ENCODE measurements at regions not wholly inside any gene's neighbourhood (a gene's known extent, or its start where the extent isn't known, plus 50 kb on each side); places are given as distances from the start of the nearest gene placed in this dataset.

DNA sequence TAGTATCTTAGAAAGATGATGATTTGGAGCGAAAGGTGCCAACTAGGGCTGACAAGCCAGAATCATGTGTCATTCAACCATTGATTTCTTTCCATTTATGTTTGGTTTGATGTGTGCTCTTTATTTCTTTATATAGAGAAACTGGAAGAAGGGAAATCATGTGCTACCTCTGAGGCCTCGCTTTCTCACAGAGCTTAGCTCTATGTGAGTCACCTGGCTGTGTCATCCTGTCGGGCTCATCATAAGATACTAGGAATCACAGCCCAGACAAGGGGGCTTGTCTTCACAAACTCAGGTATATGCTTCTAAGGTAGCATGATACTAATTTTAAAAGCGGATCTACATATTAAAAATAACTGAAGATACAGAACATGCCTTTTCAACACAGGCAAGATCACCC lies 81.7 kb upstream of the GPM6B start:
- TF ChIP-seq, protein P1, sequence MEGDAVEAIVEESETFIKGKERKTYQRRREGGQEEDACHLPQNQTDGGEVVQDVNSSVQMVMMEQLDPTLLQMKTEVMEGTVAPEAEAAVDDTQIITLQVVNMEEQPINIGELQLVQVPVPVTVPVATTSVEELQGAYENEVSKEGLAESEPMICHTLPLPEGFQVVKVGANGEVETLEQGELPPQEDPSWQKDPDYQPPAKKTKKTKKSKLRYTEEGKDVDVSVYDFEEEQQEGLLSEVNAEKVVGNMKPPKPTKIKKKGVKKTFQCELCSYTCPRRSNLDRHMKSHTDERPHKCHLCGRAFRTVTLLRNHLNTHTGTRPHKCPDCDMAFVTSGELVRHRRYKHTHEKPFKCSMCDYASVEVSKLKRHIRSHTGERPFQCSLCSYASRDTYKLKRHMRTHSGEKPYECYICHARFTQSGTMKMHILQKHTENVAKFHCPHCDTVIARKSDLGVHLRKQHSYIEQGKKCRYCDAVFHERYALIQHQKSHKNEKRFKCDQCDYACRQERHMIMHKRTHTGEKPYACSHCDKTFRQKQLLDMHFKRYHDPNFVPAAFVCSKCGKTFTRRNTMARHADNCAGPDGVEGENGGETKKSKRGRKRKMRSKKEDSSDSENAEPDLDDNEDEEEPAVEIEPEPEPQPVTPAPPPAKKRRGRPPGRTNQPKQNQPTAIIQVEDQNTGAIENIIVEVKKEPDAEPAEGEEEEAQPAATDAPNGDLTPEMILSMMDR (conservative IDR thresholded peaks at IDR 0.05) = no peak
- no peak for TF ChIP-seq EZH2 (IDR thresholded peaks at IDR 0.05; ENCODE audit: low read depth)

Data from PC-9 (cell line).